Left ventricle myocardium superior (tissue), 1 donor: ENCODE measurements at regions not wholly inside any gene's neighbourhood (a gene's known extent, or its start where the extent isn't known, plus 50 kb on each side); places are given as distances from the start of the nearest gene placed in this dataset.

Source experiments
- ATAC-seq: fragments of 200-7000 bp; cut with Tn5 transposase; one replicate; pipeline ENCODE4 v1.9.1; 2020; ENCODE audit warnings: mild to moderate bottlenecking, moderate library complexity
- DNase-seq: peaks from one replicate; pipeline ENCODE4 v3.0.0-alpha.2; 2020
- intact Hi-C: fragments of 100-400 bp; cut with micrococcal nuclease; formaldehyde crosslinking; loops from one replicate; pipeline ENCODE4 v1.11.0; 2022
- donor health status: DM: no; HTN: yes; CAD: no; lungs with severe emphysema.

DNA sequence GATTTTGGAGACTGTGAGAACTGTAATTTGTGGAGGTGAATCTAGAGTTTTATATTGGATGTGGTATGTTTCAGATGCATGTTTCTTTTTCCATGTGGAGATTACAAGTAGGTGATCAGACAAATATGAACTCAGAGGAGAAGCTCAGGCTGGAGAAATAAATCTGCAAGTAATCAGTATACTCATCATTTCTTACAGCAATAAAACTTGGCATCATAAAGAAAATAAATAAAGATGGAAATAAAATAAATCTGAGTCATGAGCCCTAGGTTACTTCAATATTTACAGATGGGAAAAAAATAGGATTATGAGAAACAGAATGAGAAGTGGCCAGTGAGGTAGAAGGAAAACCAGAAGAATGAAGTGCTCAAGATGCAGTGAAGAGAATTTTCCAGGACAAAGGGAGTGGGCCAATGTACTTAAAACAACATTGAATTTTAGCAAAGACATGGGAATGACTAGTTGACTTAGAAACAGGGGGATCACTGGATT is 453.8 kb downstream of the DSC3 start:
- DNase-seq (no peak), ATAC-seq (no peak)
- intact Hi-C loops = no loop called here

DNA sequence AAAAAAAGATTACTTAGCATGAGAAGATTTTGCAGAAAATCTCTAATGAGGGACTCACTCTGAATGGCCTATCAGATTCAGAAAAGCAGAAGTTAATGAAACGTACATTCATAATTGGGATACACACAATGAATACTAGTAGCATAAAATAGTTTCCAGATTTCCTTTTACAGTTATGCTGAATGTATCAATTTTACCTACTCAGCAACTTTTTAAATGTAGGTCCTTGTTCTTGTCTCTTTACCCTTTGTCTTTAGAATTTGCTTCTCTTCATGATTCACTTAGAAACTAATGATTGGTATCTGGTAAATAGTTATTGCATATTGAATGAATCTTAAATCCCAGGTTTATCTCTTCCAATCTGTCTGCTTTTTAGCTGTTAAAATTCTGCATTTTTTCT is 458.8 kb downstream of the DSC3 start:
- ATAC-seq (no peak), DNase-seq (no peak)
- intact Hi-C loops = no loop called here

DNA sequence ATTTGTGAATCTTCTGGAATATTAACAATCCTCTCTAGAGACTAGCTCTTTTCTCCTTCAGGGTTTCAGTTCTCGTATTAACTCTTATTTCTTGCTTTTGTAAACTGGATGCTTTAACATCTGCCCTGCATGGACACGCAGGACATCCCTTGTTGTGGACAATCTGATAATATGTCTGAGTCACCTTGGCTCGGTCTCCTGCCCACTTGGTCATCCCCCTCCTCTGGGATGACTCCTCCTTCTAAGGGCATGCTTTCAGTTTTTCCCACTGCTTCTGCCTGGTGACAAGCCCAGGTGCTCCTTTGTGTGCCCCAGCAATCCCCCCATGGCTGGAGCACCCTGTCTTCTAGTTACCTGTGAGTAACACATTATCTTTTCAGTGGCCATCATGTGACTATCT is 460.5 kb downstream of the DSC3 start:
- ATAC-seq (no peak), DNase-seq (no peak)
- intact Hi-C loops = no loop called here

DNA sequence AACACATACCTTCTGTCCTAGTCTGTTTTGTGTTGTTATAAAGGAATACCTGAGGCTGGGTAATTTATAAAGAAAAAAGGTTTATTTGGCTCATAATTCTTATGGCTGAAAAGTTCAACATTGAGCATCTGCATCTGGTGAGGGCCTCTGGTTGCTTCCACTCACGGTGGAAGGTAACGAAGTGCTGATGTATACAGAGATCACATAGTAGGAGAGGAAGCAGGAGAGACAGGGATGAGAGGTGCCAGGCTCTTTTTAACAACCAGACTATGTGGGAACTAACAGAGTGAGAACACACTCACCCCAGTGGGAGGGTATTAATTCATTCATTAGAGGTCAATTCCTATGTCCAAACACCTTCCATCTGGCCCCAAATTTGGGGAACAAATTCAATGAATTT is 463.8 kb downstream of the DSC3 start:
- ATAC-seq = no peak
- intact Hi-C loops = no loop called here
- DNase-seq = no peak

DNA sequence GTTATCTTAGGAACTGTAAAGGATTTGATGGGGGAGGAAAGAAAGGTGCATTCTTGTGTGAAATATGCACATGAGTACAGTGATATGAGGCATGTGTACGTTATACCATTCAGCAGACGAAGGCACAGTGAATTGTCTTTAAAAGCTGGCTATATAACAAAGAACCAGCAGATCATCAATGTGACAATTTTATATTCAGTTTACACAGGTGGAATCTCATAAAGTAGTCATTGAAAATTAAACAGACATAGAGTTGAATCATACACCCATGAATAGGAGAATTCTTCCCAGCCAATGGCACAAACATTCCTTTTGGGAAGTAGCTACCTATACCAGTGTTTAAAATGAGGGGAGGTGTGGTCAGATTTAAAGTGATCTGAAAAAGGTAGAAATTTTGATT is 470.3 kb downstream of the DSC3 start:
- DNase-seq (no peak), ATAC-seq (no peak)
- intact Hi-C loops = no loop called here

DNA sequence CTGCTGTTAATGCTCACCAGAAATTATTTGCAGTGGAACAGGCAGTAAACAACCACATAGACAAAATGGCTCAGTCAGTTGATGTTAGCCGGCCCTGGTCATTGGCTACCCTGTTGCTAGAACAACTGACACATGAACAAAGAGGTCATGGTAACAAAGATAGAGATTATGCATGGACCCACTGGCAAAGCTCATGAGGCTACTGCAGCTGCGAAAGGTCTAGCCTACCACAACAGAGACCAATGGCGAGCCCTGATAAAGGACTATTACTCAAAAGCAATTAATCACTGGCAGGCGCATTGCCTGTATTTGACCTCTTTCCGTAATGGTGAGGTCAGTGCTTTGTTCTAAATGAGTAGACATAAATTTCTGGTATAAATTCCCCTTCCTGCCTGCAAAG is 474.2 kb downstream of the DSC3 start:
- DNase-seq (no peak), ATAC-seq (no peak)
- intact Hi-C loops = no loop called here

DNA sequence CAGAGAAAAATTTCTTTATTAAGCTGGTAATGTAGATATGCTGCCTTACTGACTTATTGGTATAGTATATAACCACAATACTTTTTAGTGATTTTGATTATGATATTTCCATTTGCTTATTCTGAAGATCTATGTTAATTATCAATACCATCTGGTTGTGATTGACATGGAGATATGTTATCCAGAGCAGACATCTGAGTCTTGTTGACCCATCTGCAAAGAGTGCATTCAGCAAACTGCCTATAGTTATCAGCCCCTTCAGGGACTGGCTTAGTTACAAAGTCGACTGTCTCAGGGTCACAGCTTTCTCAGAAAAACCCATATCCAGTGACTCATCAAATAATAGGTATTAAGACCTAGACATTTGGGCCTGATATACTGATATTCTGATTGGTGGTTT is 475.7 kb downstream of the DSC3 start:
- no peak for DNase-seq
- no peak for ATAC-seq
- intact Hi-C loops = no loop called here

DNA sequence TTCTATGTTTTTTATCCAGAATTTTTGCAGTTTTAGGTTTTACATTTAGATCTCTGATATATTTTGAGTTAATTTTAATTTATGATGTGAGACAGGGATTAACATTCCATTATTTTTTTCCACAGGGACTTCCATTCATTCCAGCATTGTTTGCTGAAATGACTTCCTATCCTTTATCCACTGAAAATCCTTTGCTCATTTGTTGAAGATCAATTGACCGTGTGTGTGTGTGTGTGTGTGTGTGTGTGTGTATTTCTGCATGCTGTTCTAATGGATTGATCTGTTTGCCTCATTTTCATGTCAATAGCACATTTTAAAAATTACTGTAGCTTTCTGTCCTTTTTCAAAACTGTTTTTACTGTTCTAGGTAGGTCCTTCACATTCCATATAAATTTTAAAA is 480.3 kb downstream of the DSC3 start:
- ATAC-seq (no peak), DNase-seq (no peak)
- intact Hi-C loops = no loop called here

DNA sequence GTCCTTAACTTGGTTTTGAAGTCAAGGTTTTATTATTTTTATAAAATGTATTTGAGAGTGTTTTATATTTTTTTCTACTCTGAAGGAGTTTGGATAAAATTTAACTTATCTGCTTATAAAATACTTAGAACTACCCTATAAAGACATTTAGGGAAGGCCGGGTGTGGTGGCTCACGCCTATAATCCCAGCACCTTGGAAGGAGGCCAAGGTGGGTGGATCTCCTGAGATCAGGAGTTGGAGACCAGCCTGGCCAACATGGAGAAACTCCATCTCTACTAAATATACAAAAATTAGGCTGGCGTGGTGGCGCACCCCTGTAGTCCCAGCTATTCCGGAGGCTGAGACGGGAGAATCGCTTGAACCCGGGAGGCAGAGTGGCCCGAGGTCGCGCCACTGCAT is 486.4 kb downstream of the DSC3 start:
- no peak for ATAC-seq
- DNase-seq = no peak
- intact Hi-C loops = no loop called here

DNA sequence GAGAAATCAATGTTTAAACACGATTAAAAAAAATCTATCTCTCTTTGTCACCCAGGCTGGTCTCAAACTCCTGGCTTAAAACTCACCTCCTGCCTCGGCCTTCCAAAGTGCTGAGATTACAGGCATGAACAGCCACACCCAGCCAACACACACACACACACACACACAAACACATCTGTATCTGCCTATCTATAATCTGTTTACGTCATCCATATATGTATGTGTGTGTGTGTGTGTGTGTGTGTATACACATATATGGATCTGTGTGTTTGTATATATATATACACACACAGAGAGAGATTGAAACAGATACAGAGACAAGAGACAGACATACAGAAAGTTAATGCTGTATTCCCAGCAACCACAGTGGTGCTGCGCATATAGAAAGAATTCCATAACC is 497.1 kb downstream of the DSC3 start:
- intact Hi-C loops = no loop called here
- no peak for ATAC-seq
- no peak for DNase-seq

DNA sequence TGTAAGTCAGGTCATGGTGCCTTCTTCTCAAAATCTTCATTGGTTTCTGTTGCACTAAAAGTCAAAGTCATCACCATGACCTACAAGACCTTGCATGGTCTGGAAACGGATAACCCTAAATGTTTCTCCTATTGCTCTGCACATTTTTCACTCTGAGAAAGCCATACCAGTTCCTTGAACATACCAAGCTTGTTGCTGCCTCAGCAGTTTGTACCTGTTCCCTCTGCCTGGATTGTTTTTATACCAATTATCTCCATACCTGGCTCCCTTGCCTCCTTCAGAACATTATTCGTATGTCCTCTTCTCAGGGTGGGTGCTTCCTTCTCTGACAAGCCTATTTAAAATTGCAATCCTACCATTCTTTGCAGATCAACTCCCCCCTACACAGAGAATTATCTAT is 498.4 kb downstream of the DSC3 start:
- intact Hi-C loops = no loop called here
- DNase-seq = no peak
- no peak for ATAC-seq

DNA sequence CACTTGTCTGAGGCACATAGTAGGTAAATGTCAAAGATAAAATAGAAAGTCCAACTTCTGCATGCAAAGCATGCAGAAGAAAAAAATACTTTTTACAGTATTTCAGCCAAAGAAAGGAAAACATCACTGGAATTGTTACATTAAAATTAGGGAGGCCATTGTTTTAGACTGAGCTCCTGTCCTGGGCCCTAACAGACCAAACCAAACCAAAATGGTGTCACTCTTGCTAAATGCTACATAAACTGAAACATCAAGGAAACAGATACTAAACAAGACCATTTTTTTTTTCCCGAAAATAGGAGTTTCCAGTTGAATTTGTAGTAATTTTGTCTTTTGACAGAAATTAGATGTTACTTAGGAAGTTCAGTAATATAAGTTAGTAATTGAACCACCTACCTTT is 508.8 kb downstream of the DSC3 start:
- intact Hi-C loops = no loop called here
- ATAC-seq = no peak
- DNase-seq = no peak

DNA sequence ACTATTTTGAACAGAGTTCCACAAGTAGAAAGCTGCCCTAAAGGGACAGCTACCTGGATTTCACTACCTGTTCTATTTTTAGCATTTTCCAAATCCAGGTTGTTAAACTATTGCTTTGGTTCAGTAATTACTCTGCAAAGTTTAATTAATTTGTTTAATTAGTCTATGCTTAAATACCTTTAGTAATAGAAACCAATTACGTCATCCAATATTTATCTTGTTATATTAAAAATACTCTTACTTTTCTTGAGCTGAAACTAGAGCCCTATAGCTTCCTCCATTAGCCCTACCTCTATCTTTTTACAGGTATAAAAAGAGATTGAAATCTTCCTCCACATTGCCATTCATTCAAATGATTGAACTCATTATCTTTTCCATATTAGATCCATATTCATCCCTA is 514.6 kb downstream of the DSC3 start:
- intact Hi-C loops = no loop called here
- ATAC-seq = no peak

DNA sequence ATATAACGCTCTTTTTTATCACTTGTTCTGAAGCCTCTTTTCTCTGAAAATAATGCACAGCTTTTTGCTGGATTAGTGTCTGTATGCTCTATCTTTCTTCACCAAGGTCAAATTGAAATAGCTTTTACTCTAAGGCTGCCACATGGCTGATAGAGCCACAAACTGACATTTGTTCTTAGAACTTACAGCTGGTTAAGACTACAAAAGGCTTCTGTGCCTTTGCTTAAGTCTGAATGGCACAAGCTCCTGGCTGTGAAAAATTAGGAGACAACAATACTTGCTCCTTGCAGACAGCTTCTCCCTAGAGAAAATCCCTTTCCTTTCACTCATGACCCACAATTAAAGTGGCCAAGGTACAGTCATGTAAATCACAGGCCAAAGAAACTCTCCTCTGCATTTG is 515.3 kb downstream of the DSC3 start:
- DNase-seq = no peak
- no peak for ATAC-seq
- intact Hi-C loops = no loop called here

More for the DNA sequence above, 514.6 kb downstream of the DSC3 start:
- no peak for DNase-seq

DNA sequence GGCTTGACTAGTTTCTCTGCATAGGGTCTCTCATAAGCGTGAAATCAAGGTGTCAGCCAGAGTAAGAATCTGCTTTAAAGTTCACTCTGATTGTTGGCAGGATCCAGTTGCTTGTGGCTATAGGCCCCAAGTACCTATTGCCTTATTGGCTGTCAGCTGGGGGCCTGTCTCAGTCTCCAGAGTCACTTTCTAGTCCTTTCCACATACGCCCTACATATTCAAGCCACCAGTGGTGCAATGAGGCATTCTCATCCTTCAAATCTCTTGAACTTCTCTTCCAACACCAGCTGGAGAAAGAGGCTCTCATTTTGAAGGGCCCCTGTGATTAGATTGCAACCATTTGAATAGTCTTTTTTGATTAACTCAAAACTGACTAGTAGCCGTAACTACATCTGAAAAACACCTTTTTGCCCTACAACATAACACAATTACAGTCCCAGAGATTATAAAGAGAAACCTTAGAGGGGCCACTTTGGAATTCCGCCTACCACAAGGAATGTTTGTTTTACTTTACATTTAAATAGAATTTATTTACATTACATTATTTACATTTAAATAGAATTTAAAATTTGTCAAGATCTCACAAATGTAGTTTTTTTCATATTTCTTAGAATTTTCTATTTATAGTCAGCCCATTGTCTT is 520.1 kb downstream of the DSC3 start:
- intact Hi-C loops = no loop called here
- DNase-seq = no peak

DNA sequence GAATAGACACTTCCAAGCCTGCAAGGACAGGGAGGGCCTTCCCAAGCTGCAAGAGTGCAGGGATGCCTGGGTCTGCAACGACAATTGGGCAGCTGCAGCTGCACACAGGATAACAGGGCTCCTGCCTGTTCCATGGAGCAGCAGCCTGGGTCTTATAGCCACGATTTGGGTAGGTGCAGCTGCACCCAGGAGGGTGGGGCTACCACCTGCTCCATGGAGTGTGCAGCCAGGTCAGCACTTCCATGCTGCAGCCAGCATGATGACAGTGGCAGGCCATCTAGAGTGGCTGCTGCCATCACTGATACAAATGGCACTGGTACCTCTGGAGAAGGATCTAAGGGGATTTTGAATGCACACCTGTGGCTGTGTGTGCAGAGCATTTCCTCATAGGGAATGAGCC is 528.5 kb downstream of the DSC3 start:
- intact Hi-C loops = no loop called here
- ATAC-seq (no peak), DNase-seq (no peak)

More for the DNA sequence above, 520.1 kb downstream of the DSC3 start:
- ATAC-seq = no peak

DNA sequence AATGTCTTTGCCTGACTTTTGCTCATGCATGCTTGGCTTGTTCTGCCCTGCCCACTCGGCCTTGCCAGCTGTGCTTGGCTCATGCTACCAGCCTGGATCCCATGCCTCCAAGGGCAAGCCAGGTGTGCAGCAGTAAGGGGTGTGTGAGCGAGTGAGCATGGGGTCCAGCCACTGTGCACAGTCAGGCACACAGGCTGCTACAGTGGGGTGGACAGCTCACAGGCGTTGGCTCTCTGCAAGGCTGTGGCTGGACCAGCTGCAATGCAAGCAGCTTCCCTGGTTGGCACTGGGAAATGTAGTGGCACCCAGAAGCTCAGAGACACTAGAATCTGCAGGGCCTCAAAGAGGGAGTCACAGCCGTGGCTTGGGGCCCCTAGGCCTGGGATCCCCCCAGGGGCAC is 529.7 kb downstream of the DSC3 start:
- ATAC-seq (no peak), DNase-seq (no peak)
- intact Hi-C loops = no loop called here

DNA sequence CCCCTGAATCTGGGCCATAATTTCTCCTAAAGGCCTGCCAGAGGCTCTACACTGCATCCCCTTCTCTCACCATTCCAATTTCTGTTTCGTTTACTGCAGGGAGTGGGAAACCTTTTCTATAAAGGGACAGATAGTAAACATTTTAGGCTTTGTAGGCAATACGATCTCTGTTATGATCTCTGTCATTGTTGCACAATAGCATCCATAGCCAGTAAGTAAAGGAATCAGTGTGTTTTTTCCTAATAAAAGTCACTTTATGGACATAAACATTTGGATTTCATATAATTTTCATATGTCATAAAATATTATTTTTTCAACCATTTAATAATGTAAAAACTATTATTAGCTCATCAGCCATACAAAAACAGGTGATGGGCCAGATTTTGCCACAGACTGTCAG is 531.7 kb downstream of the DSC3 start:
- no peak for ATAC-seq
- intact Hi-C loops = no loop called here
- no peak for DNase-seq

DNA sequence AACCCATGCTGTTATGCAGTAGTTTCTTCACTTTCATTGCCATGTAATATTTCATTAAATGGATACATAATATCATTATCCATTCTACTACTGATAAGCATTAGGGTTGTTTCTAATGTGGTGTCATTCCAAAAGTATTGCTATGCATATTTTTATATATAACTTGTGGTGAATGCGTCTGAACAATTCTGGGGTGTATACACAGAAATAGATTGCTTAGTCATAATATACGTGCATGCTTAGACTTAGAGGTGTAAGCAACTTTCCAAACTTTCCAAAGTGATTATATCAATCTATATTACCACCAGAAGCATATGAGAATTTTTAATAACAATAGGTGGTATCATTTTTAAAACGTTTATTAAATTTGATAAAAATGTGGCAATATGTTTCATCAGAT is 540.9 kb downstream of the DSC3 start:
- no peak for DNase-seq
- intact Hi-C loops = no loop called here
- ATAC-seq = no peak

DNA sequence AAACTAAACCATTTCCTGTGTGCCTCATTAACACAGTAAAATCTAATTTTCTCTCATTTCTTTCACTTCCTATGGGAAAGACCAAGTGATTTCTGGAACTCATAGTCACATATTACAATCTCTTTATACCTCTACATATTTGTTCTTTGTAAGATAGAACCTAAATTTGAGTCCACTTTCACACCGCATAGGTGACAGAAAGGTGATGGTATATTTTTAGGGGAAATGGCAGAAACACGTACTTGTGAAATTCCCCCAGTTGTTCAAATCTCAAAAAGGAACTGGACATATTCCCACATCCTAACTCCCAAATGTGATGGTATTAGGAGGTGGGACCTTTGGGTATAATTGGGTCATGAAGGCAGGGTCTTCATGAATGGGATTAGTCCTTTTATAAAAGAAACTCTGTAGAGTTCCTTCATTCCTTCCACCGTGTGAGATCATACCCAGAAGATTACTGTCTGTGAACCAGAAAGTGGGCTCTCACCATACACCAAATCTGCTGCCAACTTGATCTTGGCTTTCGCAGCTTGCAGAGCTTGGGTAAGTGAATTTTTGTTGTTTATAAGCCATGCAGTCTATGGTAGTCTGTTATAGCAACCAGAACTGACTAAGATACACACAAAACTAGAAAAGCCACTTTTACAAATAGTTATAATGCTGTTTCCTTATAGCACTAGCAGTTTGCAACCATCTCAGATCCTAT is 542.1 kb downstream of the DSC3 start:
- ATAC-seq = no peak
- intact Hi-C loops = no loop called here

DNA sequence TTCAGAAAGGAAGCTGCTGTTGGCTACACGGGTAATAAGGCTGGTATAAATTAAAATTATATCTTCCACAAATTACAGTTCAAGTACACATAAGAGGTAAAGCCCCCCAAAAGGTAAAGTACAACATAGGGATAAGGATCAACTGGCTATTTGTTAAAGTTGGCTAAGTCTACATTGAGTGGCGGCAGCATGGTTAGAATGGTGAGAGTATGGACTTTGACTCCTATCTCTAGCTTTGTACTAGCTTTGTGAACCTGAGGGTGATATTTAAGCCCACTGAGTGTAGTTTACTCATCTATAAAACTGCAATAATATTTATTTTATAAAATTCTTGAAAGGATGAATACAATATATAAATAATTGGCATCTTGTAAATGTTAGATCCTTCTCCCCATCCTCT is 542.8 kb downstream of the DSC3 start:
- DNase-seq (no peak), ATAC-seq (no peak)
- intact Hi-C loops = no loop called here

More for the DNA sequence above, 542.1 kb downstream of the DSC3 start:
- no peak for DNase-seq
